Ishikawa (cell line): ENCODE measurements at regions not wholly inside any gene's neighbourhood (a gene's known extent, or its start where the extent isn't known, plus 50 kb on each side); places are given as distances from the start of the nearest gene placed in this dataset.

Source experiments
- CEBPB ChIP-seq: IDR thresholded peaks from 2 replicates; pipeline ENCODE4 v1.6.1; 2012
- CREB1 ChIP-seq: IDR thresholded peaks from 2 replicates; pipeline ENCODE4 v1.6.1; 2012; ENCODE audit warnings: low read depth
- EGR1 ChIP-seq: IDR thresholded peaks from 2 replicates; pipeline ENCODE4 v1.6.1; 2012
- EP300 ChIP-seq: IDR thresholded peaks from 2 replicates; pipeline ENCODE4 v1.6.1; 2012; ENCODE audit warnings: borderline replicate concordance
- FOXM1 ChIP-seq: IDR thresholded peaks from 2 replicates; pipeline ENCODE4 v1.6.1; 2012; ENCODE audit warnings: low read depth, borderline replicate concordance
- MAX ChIP-seq: IDR thresholded peaks from 2 replicates; pipeline ENCODE4 v1.6.1; 2012
- NFIC ChIP-seq: IDR thresholded peaks from 2 replicates; pipeline ENCODE4 v1.6.1; 2012
- RAD21 ChIP-seq: IDR thresholded peaks from 2 replicates; pipeline ENCODE4 v1.6.1; 2012; ENCODE audit warnings: low read depth
- REST ChIP-seq: IDR thresholded peaks from 2 replicates; pipeline ENCODE4 v1.6.1; 2012; ENCODE audit warnings: low read depth, mild to moderate bottlenecking
- TAF1 ChIP-seq: IDR thresholded peaks from 2 replicates; pipeline ENCODE4 v1.6.1; 2012; ENCODE audit warnings: low read depth, mild to moderate bottlenecking
- TCF12 ChIP-seq: IDR thresholded peaks from 2 replicates; pipeline ENCODE4 v1.6.1; 2012; ENCODE audit warnings: low read depth
- TEAD4 ChIP-seq: IDR thresholded peaks from 2 replicates; pipeline ENCODE4 v1.6.1; 2012
- YY1 ChIP-seq: IDR thresholded peaks from 2 replicates; pipeline ENCODE4 v1.6.1; 2012; ENCODE audit warnings: low read depth
- ZBTB7A ChIP-seq: IDR thresholded peaks from 2 replicates; pipeline ENCODE4 v1.6.1; 2012; ENCODE audit warnings: low read depth
- TF ChIP-seq, protein P1 (sequence below): IDR thresholded peaks from 2 replicates; pipeline ENCODE4 v1.6.1; 2012

- TF ChIP-seq MAX: no peak
- TF ChIP-seq ZBTB7A: no peak
- TF ChIP-seq TAF1: no peak
- TF ChIP-seq CREB1: no peak
- TF ChIP-seq TEAD4: no peak
- TF ChIP-seq, protein P1, sequence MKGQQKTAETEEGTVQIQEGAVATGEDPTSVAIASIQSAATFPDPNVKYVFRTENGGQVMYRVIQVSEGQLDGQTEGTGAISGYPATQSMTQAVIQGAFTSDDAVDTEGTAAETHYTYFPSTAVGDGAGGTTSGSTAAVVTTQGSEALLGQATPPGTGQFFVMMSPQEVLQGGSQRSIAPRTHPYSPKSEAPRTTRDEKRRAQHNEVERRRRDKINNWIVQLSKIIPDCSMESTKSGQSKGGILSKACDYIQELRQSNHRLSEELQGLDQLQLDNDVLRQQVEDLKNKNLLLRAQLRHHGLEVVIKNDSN: no peak
- no peak for TF ChIP-seq RAD21
- no peak for TF ChIP-seq FOXM1
- TF ChIP-seq EP300: no peak
- TF ChIP-seq REST: no peak
- no peak for TF ChIP-seq TCF12
- TF ChIP-seq CEBPB: no peak
- no peak for TF ChIP-seq EGR1
- TF ChIP-seq NFIC: no peak
- TF ChIP-seq YY1: no peak
Observed at GRCh38 chr11:134890446-134890845, 478.4 kb upstream of the B3GAT1 start.

- TF ChIP-seq REST (no peak), FOXM1 (no peak), RAD21 (no peak), TAF1 (no peak), CEBPB (no peak), CREB1 (no peak)
Observed at GRCh38 chr11:134889832-134890231, 477.8 kb upstream of the B3GAT1 start.

- TF ChIP-seq MAX: no peak
- no peak for TF ChIP-seq TEAD4
- TF ChIP-seq ZBTB7A: no peak
- TF ChIP-seq NFIC: no peak
- no peak for TF ChIP-seq FOXM1
- TF ChIP-seq, protein P1: no peak
- TF ChIP-seq TAF1: no peak
- TF ChIP-seq TCF12: no peak
- TF ChIP-seq RAD21: no peak
- TF ChIP-seq CREB1: no peak
- TF ChIP-seq REST: no peak
- no peak for TF ChIP-seq EP300
- TF ChIP-seq EGR1: no peak
Observed at GRCh38 chr11:134888821-134889220, 476.8 kb upstream of the B3GAT1 start.

DNA sequence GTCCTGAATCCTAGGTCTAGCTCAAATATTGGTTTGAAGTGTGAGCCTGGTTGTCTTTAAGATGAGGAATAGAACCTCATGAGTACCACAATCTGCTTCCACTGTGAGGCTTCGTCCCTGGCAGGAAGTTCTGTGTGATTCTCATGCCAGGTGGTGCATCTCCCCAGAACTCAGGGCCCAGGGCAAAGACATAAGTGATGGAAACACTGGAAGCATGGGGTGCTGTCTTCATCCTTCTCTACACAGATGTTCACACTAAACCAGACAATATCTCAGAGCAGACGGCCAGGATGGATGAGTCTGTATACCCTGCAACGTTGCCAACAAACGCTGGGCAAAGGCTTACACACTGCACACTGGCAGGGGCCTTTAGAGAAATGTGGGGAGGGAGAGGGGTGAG is 475.9 kb upstream of the B3GAT1 start:
- TF ChIP-seq TEAD4: no peak

GRCh38 chr11:134883484-134883883 is 471.4 kb upstream of the B3GAT1 start:
- TF ChIP-seq RAD21 (no peak), ZBTB7A (no peak), FOXM1 (no peak), TAF1 (no peak), CREB1 (no peak), YY1 (no peak), TCF12 (no peak), MAX (no peak)
- TF ChIP-seq, protein P1: no peak
